GM19455 (cell line): ENCODE measurements at regions not wholly inside any gene's neighbourhood (a gene's known extent, or its start where the extent isn't known, plus 50 kb on each side); places are given as distances from the start of the nearest gene placed in this dataset.
"Not testable (repeated sequence)": the region's sequence is repeated elsewhere in the genome, so short reads cannot be mapped to it uniquely, and the experiment has no call there.

ENCODE experiments used
- ATAC-seq: cut with Tn5 transposase; IDR thresholded peaks from one replicate; pipeline ENCODE4 v1.9.1; 2021; ENCODE audit not compliant: unreplicated experiment

GRCh38 chr13:80180740-80181355, 160.1 kb downstream of the SPRY2 start:
- ATAC-seq = no peak

DNA sequence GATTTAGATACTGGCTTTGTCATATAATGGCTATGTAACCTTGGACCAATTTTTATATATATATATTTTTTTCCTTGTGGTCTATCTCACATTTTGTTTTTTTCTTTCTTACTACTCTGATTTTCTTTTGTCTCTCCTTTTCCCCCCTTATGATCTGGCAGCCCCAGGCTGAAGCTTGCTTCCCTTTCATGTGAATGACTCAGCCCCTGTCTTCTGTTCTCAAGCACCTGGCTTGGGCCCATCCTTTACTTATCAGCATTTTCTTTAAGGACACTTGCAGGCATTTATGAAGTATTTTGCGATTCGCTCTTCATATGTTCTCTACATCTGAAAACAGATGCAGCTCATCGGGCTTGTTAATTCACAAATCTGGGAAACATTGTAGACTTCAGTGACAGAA, 163.6 kb downstream of the SPRY2 start:
- ATAC-seq = no peak

DNA sequence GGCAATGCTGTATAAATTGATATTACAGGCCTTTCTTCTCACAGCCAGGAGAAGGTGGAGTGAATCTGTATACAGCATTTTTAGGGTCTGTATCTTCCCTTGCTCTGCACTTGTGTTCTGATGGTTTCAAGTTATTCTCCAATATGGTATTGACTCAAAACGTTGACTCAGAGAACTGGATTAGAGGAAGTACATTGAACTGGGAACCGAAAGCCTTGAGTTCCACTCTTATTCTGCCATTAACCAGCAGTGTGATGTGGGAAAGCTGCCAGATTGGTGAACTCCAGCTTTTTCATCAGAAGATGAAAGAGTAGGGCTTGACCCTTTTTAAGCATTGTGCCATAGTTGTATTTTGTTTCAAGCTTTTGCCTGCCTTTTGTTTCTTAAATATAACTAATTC, 167.7 kb downstream of the SPRY2 start:
- no peak for ATAC-seq

GRCh38 chr13:80171096-80171495, 169.8 kb downstream of the SPRY2 start:
- no peak for ATAC-seq

DNA sequence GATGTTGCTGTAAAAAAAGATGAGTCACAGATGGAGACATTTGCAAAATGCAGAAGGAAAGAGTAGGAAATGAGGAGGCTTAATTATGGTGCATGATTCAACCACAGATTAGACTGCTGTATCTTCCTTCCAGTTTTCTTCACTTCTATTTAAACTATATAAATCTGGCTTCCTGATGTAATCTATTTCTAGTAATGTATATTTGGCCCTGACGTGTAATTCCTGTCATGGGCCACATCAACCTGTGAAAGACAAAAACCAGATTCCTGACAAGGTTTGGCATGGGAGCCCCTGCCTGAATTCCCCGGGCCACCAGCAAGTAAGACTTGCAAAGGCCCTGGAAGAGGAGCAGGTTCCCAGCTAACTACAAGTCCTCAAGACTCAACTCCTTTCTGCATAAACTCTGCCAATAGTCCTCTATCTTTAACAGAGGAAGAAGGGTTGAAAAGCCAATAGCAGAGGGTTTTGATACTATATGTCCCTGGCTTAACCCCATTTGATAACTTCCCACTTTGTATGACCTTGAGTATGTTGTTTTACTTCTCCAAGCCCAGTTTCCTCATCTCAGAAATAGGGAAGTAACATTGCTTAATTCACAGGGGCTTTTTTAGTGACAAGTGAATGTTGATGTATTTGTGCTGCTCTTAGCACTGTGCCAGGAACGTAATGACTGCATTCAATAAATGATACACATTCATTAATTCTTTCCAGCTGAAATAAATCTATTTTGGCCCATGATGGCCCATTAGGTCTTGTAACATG, 172.7 kb downstream of the SPRY2 start:
- ATAC-seq = no peak

GRCh38 chr13:80166352-80166751, 174.6 kb downstream of the SPRY2 start:
- ATAC-seq = no peak

DNA sequence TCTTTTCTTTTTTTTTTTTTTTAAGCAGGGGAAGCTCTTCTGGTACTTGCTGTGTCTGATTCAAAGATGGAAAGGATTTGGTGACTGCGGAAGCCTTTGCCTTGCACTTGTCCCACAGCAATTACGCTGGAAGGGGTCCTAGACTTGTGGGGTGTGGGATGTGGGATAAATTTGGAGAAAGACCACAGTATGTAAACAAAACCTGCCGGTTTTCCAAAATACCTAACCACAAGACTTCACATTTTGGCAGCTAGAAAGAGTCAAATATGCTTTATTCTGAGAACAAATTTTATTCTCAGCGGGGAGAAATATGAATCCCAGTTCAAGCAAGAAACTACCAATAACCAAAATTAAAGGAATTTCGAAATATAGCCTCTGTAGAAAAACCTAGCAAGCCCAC, 176.5 kb downstream of the SPRY2 start:
- ATAC-seq = no peak

DNA sequence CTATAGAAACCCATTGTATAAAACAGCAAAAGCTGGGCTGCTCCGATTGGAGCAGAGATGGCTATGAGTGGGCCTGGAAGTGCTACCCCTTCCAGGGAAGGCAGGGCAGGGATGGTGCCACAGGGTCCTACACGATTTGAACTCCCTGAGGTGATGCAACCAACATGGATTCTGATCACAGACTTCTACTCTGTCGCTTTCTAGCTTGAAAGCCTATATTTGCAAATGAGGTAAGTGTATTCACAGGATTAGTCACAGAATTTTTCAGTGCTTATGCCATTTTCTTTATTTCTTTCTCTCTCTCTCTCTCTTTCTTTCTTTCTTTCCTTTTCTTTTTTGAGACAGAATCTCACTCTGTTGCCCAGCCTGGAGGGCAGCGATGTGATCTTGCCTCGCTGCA, 179.0 kb downstream of the SPRY2 start:
- ATAC-seq = no peak

DNA sequence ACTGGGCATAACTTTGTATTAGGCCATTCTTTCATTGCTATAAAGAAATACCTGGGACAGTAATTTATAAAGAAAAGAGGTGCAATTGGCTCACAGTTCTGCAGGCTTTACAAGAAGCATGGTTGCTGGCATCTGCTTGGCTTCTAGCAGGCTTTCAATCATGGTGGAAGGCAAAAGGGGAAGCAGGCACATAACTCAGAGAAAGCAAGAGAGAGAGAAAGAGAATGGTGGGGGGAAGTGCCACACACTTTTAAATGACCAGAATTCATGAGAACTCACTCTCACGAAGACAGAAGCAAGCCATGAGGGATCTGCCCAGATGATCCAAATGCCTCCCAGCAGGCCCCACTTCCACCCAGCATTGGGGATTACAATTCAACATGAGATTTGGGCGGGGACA, 179.7 kb downstream of the SPRY2 start:
- no peak for ATAC-seq

DNA sequence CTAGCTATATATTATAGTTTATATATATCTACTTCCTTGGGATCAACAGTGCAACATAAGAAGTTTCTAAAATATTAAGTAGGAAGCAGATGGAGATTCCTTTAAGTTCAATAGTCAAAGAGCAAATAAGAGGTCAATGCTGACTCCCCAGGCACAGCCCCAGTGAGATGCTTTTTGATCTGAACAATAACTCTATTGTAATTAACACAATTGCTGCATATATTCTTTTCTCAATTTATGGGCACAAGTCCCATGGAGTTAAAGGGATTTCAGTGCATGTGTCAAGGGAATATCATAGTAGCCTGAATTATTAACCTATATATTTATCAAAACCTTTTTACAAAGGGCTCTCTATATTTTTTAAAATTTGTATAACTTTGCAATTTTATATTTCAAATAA, 180.8 kb downstream of the SPRY2 start:
- no peak for ATAC-seq

GRCh38 chr13:80157261-80157932, 183.5 kb downstream of the SPRY2 start:
- ATAC-seq = no peak

GRCh38 chr13:80152142-80152541, 188.8 kb downstream of the SPRY2 start:
- not testable (repeated sequence) for ATAC-seq

DNA sequence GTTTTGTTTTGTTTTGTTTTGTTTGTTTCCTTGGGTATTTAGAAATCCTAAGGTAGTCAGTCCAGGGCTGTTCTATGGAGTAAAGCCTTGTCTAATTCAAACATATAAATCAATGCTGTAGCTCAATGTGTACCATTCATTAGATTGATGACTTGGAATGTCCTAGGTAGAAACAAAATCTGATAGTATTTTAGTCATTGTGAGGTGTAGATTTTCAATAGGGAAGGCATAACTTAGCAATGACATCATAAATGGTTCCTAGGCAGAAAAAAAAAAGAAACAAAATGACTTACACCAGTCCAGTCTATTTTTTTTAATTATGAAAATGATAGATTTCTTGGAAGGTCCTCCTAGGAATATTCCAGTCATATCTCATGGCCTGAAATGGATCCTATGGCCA, 189.9 kb downstream of the SPRY2 start:
- ATAC-seq = no peak

DNA sequence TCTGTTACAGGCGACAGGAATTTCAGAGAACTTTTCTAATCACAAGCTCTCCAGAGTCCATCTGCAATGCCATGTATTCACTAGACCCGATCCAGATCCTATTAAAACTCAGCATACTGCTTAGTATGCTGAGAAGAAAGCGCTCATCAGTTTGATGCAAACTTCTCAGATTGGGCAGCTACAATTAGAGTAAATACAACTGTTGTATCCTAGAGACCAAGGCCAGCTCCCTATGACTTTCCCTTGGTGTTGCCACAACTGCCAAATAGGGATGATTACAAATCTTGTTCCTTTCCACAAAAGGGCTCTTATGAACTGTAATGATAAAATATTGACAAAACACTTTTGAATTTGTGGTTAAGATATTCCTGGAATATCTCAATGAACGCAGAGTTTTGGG, 191.2 kb downstream of the SPRY2 start:
- ATAC-seq = no peak

DNA sequence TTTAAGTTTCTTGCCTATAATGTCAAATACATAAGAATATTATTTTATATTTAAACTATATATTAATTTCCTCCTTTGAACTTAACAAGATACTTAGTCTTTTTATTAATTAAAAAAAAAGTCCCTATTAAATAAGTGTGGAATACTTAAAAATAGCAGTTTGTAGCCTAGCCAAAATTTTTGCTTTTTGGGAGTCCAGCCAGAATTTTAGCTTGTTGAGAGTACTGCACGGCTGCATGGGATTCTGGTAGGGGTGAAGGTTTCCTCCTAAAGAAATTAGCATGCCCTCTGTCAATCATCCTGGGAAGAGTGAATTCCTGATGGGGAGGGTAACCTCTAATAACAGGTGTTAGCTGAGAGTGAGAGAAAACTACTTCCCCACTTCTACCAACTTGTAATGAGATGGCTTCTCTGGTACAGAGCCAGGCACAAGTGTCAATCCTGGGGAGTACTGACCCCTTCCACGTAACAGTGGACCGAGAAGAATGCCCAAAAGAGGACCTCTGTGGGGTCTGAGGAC, 195.7 kb downstream of the SPRY2 start:
- no peak for ATAC-seq

GRCh38 chr13:80144493-80144892, 196.4 kb downstream of the SPRY2 start:
- ATAC-seq = no peak

- no peak for ATAC-seq
Observed at GRCh38 chr13:80141123-80141849, 199.6 kb downstream of the SPRY2 start.

GRCh38 chr13:80140685-80141084, 200.2 kb downstream of the SPRY2 start:
- no peak for ATAC-seq

GRCh38 chr13:80139196-80139595, 201.7 kb downstream of the SPRY2 start:
- no peak for ATAC-seq

DNA sequence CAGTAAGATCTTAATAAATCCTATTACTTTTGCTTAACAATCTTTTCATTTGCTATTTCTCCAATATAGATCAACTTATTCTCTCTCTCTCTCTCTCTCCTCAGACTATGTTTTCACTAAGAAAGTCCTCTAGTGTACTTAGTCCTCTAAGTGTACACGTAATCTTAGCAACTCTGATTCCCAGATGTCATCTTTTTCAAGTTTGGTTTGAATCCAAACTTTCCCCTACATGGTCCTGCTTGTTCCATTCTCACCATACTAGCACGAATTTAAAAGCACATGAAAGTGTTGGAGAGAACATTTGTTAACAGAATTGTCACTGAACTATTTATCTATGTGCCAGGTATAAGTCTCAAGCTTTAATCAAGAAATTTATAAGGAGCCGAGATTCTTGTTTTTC, 202.9 kb downstream of the SPRY2 start:
- no peak for ATAC-seq

DNA sequence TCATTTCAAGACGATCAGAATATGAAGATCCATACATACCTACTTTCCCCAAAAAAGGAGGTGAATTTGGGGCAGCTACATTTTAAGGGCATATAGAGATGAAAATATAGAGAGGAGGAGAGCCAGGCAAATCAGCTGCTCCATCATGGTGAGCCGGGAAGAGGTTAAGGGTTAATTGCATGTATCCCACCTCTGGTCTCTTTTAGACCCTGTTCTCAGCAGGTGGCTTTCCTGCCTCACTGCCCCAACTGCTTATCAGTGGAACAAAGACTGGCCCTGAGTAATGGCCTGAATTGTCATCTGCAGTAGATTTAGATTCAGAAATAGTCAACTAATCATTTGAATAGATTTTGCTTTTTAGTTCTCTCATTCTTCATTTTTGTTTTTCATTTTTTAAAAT, 206.6 kb downstream of the SPRY2 start:
- ATAC-seq = no peak
